Keratinocyte (primary cell): ENCODE measurements at regions not wholly inside any gene's neighbourhood (a gene's known extent, or its start where the extent isn't known, plus 50 kb on each side); places are given as distances from the start of the nearest gene placed in this dataset.
A peak's percentile ranks its signal among the peaks of the same experiment; 100 is the strongest.

Source experiments
- DNase-seq: peaks from one replicate; pipeline ENCODE4 v3.0.0-alpha.2; 2011; ENCODE audit warnings: low read depth, missing footprints, low spot score
- FAIRE-seq: peaks from 2 replicates; lab custom pipeline; 2011; peaks lifted over from hg19 to GRCh38; lab: Jason Lieb, UNC
- H2AFZ ChIP-seq: 2 replicates; pipeline ENCODE4 v1.6.0; 2012; ENCODE audit warnings: low read length, control low read depth, inconsistent platforms; ENCODE audit not compliant: control insufficient read depth
- H3K27ac ChIP-seq: 2 replicates; pipeline ENCODE4 v1.5.1; 2011; ENCODE audit warnings: low read length; ENCODE audit not compliant: control insufficient read depth, insufficient read depth
- H3K27me3 ChIP-seq: 3 replicates; pipeline ENCODE4 v1.6.0; 2011; ENCODE audit warnings: low read length; ENCODE audit not compliant: control insufficient read depth, insufficient read depth; ENCODE audit errors: extremely low read depth
- H3K36me3 ChIP-seq, 2 experiments: 2 replicates in 1 of 2; 3 replicates in 1 of 2; pipeline ENCODE4 v1.5.1; 2011; ENCODE audit warnings: low read length in 2 of 2, mild to moderate bottlenecking in 1 of 2; ENCODE audit not compliant: control insufficient read depth in 2 of 2, insufficient read depth in 2 of 2; ENCODE audit errors: extremely low read depth in 1 of 2
- H3K4me1 ChIP-seq: 3 replicates; pipeline ENCODE4 v1.5.1; 2011; ENCODE audit warnings: low read length; ENCODE audit not compliant: control insufficient read depth, insufficient read depth; ENCODE audit errors: extremely low read depth
- H3K4me2 ChIP-seq: 3 replicates; pipeline ENCODE4 v1.6.0; 2011; ENCODE audit warnings: low read depth, low read length; ENCODE audit not compliant: control insufficient read depth, insufficient read depth; ENCODE audit errors: extremely low read depth
- H3K4me3 ChIP-seq, 3 experiments: fragments of 200-600 bp in 1 of 3; sonication (generic) in 1 of 3; 2 replicates in 2 of 3; 3 replicates in 1 of 3; pipeline ENCODE4 v1.5.1; 2011 to 2016; ENCODE audit warnings: low read length in 3 of 3, mild to moderate bottlenecking in 3 of 3, control low read depth in 2 of 3, inconsistent platforms in 1 of 3, low read depth in 1 of 3, mixed read lengths in 1 of 3, mixed run types in 1 of 3, moderate library complexity in 1 of 3; ENCODE audit not compliant: control insufficient read depth in 2 of 3, insufficient read depth in 2 of 3; ENCODE audit errors: extremely low read depth in 1 of 3
- H3K79me2 ChIP-seq: 2 replicates; pipeline ENCODE4 v1.6.0; 2012; ENCODE audit warnings: low read length; ENCODE audit not compliant: control insufficient read depth, insufficient read depth
- H3K9ac ChIP-seq: 3 replicates; pipeline ENCODE4 v1.6.0; 2011; ENCODE audit warnings: low read length; ENCODE audit not compliant: control insufficient read depth, insufficient read depth; ENCODE audit errors: extremely low read depth
- H3K9me1 ChIP-seq: 3 replicates; pipeline ENCODE4 v1.6.0; 2011; ENCODE audit warnings: low read length; ENCODE audit not compliant: control insufficient read depth, insufficient read depth; ENCODE audit errors: extremely low read depth
- H3K9me3 ChIP-seq: 2 replicates; pipeline ENCODE4 v1.5.1; 2012; ENCODE audit warnings: low read depth, low read length; ENCODE audit not compliant: control insufficient read depth
- H4K20me1 ChIP-seq: 3 replicates; pipeline ENCODE4 v1.6.0; 2011; ENCODE audit warnings: low read length; ENCODE audit not compliant: control insufficient read depth, insufficient read depth; ENCODE audit errors: extremely low read depth
- EZH2 ChIP-seq: IDR thresholded peaks from one replicate; pipeline ENCODE4 v1.6.1; 2012; ENCODE audit warnings: inconsistent platforms, mild to moderate bottlenecking, low read length, moderate library complexity
- dilution Hi-C: fragments of 300-500 bp; cut with MboI; formaldehyde crosslinking; loops from one replicate; pipeline ENCODE4 v1.7.0; 2020; ENCODE audit warnings: low sequenced_read_pairs; ENCODE audit not compliant: extremely low pct_ligation_motif_present
- TF ChIP-seq, protein P1 (sequence below), 3 experiments: IDR thresholded peaks in 1 of 3; conservative IDR thresholded peaks in 1 of 3; optimal IDR thresholded peaks in 1 of 3; 2 replicates in 2 of 3; 3 replicates in 1 of 3; pipeline versions ENCODE3 to v1.5.1; 2011; ENCODE audit warnings: low read length in 3 of 3, mild to moderate bottlenecking in 3 of 3, moderate library complexity in 2 of 3, control low read depth in 1 of 3, inconsistent platforms in 1 of 3; ENCODE audit not compliant: insufficient read depth in 2 of 3; ENCODE audit errors: extremely low read depth in 1 of 3

GRCh38 chr3:190182418-190183043 is 61.8 kb upstream of the P3H2 start:
- TF ChIP-seq EZH2: no peak
- TF ChIP-seq, protein P1, sequence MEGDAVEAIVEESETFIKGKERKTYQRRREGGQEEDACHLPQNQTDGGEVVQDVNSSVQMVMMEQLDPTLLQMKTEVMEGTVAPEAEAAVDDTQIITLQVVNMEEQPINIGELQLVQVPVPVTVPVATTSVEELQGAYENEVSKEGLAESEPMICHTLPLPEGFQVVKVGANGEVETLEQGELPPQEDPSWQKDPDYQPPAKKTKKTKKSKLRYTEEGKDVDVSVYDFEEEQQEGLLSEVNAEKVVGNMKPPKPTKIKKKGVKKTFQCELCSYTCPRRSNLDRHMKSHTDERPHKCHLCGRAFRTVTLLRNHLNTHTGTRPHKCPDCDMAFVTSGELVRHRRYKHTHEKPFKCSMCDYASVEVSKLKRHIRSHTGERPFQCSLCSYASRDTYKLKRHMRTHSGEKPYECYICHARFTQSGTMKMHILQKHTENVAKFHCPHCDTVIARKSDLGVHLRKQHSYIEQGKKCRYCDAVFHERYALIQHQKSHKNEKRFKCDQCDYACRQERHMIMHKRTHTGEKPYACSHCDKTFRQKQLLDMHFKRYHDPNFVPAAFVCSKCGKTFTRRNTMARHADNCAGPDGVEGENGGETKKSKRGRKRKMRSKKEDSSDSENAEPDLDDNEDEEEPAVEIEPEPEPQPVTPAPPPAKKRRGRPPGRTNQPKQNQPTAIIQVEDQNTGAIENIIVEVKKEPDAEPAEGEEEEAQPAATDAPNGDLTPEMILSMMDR (optimal IDR thresholded peaks at IDR 0.05 in 1 of 3, IDR thresholded peaks at IDR 0.05 in 1 of 3, conservative IDR thresholded peaks at IDR 0.05 in 1 of 3; ENCODE audit: extremely low read depth in 1 of 3, insufficient read depth in 2 of 3, low read length in 3 of 3): no peak
- dilution Hi-C loops: no loop called here
- no peak for DNase-seq
- Histone ChIP-seq H3K4me3 (no peak overlapping the region), H3K9me1 (no peaks in the 10 kb centered on the region), H2AFZ (no peak overlapping the region), H3K9me3 (no peaks in the 10 kb centered on the region), H4K20me1 (no peaks in the 10 kb centered on the region), H3K36me3 (no peaks in the 10 kb centered on the region), H3K27ac (peak overlapping the region; percentile 13), H3K9ac (no peak overlapping the region), H3K4me1 (peaks cover 34% of the 10 kb centered on the region), H3K4me2 (no peak overlapping the region), H3K79me2 (no peaks in the 10 kb centered on the region), H3K27me3 (no peaks in the 10 kb centered on the region)
- FAIRE-seq: peak; percentile 9

- dilution Hi-C loops: no loop called here
- no peak overlapping the region for H2AFZ ChIP-seq
- no peak overlapping the region for H3K4me3 ChIP-seq
- H3K27me3 ChIP-seq: no peaks in the 10 kb centered on the region
- peak; percentile 13 for FAIRE-seq
- H4K20me1 ChIP-seq: no peaks in the 10 kb centered on the region
- no peaks in the 10 kb centered on the region for H3K79me2 ChIP-seq
- no peak for DNase-seq
- H3K36me3 ChIP-seq: no peaks in the 10 kb centered on the region
- H3K4me1 ChIP-seq: peaks cover 33% of the 10 kb centered on the region
- peak overlapping the region; percentile 2 for H3K4me2 ChIP-seq
- H3K9me3 ChIP-seq: no peaks in the 10 kb centered on the region
- H3K9ac ChIP-seq: no peak overlapping the region
- H3K9me1 ChIP-seq: no peaks in the 10 kb centered on the region
- H3K27ac ChIP-seq: peak overlapping the region; percentile 76
- TF ChIP-seq, protein P1 (optimal IDR thresholded peaks at IDR 0.05 in 1 of 3, IDR thresholded peaks at IDR 0.05 in 1 of 3, conservative IDR thresholded peaks at IDR 0.05 in 1 of 3; ENCODE audit: extremely low read depth in 1 of 3, insufficient read depth in 2 of 3, low read length in 3 of 3): no peak
- TF ChIP-seq EZH2: no peak
Observed at GRCh38 chr3:190180268-190180667, 59.6 kb upstream of the P3H2 start.
